GM10847 (cell line): ENCODE measurements at regions not wholly inside any gene's neighbourhood (a gene's known extent, or its start where the extent isn't known, plus 50 kb on each side); places are given as distances from the start of the nearest gene placed in this dataset.

Experiments
- POLR2A ChIP-seq: IDR thresholded peaks from 2 replicates; pipeline ENCODE4 v1.6.1; 2011; ENCODE audit not compliant: insufficient read length; ENCODE audit errors: extremely low read depth

- TF ChIP-seq POLR2A, result no peak
Measured at GRCh38 chrX:40247848-40248622, 150.3 kb upstream of the BCOR start.

GRCh38 chrX:40247382-40247781 lies 149.6 kb upstream of the BCOR start:
- TF ChIP-seq POLR2A, result no peak

GRCh38 chrX:40245488-40246071 lies 147.8 kb upstream of the BCOR start:
- TF ChIP-seq POLR2A, result no peak

GRCh38 chrX:40244980-40245379 lies 147.2 kb upstream of the BCOR start:
- TF ChIP-seq POLR2A, result no peak

- no peak for TF ChIP-seq POLR2A
Measured at GRCh38 chrX:40243755-40244515, 146.2 kb upstream of the BCOR start.

GRCh38 chrX:40240844-40241243 lies 143.1 kb upstream of the BCOR start:
- no peak for TF ChIP-seq POLR2A

GRCh38 chrX:40237731-40238178 lies 140.0 kb upstream of the BCOR start:
- TF ChIP-seq POLR2A, result no peak

- no peak for TF ChIP-seq POLR2A
Measured at GRCh38 chrX:40230646-40231045, 132.9 kb upstream of the BCOR start.

GRCh38 chrX:40227125-40227524 lies 129.4 kb upstream of the BCOR start:
- TF ChIP-seq POLR2A, result no peak

- TF ChIP-seq POLR2A, result no peak
Measured at GRCh38 chrX:40224658-40225057, 126.9 kb upstream of the BCOR start.

GRCh38 chrX:40213092-40213491 lies 115.3 kb upstream of the BCOR start:
- TF ChIP-seq POLR2A, result no peak

GRCh38 chrX:40209951-40210617 lies 112.3 kb upstream of the BCOR start:
- TF ChIP-seq POLR2A, result no peak

GRCh38 chrX:40207626-40208025 lies 109.9 kb upstream of the BCOR start:
- TF ChIP-seq POLR2A, result no peak

GRCh38 chrX:40205471-40205870 lies 107.7 kb upstream of the BCOR start:
- TF ChIP-seq POLR2A, result no peak

- no peak for TF ChIP-seq POLR2A
Measured at GRCh38 chrX:40202456-40202855, 104.7 kb upstream of the BCOR start.
